WERI-Rb-1 (cell line): ENCODE measurements at regions not wholly inside any gene's neighbourhood (a gene's known extent, or its start where the extent isn't known, plus 50 kb on each side); places are given as distances from the start of the nearest gene placed in this dataset.

ENCODE experiments used
- DNase-seq: peaks from one replicate; pipeline ENCODE4 v3.0.0-alpha.2; 2020
- H3K27ac ChIP-seq: fragments of 250-450 bp; sonication (Bioruptor Pico); 2 replicates; pipeline ENCODE4 v1.5.1; 2020; ENCODE audit warnings: mild to moderate bottlenecking, moderate library complexity
- H3K27me3 ChIP-seq: fragments of 250-450 bp; sonication (Bioruptor Pico); 2 replicates; pipeline ENCODE4 v1.5.1; 2021; ENCODE audit warnings: mild to moderate bottlenecking, low read depth, moderate library complexity; ENCODE audit not compliant: insufficient read depth, severe bottlenecking
- H3K36me3 ChIP-seq: fragments of 250-450 bp; sonication (Bioruptor Pico); 2 replicates; pipeline ENCODE4 v1.5.1; 2020; ENCODE audit warnings: mild to moderate bottlenecking, moderate library complexity
- H3K4me3 ChIP-seq: 2 replicates; pipeline ENCODE4 v1.5.1; 2011; ENCODE audit warnings: low read depth, mild to moderate bottlenecking, control low read depth, low read length
- H3K9me3 ChIP-seq: fragments of 250-450 bp; sonication (Bioruptor Pico); 2 replicates; pipeline ENCODE4 v1.5.1; 2021; ENCODE audit warnings: mild to moderate bottlenecking, moderate library complexity; ENCODE audit not compliant: severe bottlenecking
- CTCF ChIP-seq: IDR thresholded peaks from 2 replicates; pipeline ENCODE4 v1.5.1; 2011; ENCODE audit warnings: low read depth, mild to moderate bottlenecking, control low read depth, inconsistent platforms, low read length

- TF ChIP-seq CTCF, result no peak
- Histone ChIP-seq H3K36me3 (no peaks in the 10 kb centered on the region), H3K4me3 (no peak overlapping the region), H3K27me3 (peaks cover 3% of the 10 kb centered on the region), H3K9me3 (no peaks in the 10 kb centered on the region), H3K27ac (no peak overlapping the region)
- DNase-seq, result no peak
These were observed 56.5 kb downstream of the CT47B1 start for GRCh38 chrX:120819126-120819525.

DNA sequence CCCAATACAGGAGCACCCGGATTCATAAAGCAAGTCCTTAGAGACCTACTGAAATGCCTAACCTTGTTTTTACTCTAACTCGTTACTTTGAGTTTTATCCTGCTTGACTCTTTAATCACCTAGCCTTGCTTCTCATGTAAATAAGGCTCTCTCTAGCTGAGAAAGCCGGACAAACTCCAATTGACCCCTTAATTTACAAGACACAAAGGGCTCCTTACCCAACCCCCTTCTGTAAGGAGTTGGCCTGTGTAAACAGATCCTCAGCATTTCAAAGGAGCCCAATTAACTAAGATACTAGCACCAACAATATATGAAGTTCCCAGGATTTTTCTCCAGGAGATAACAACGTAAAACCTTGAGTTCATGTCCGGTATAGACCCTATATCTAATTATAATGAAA lies 61.7 kb downstream of the CT47B1 start:
- Histone ChIP-seq H3K27me3 (peaks cover 3% of the 10 kb centered on the region), H3K9me3 (no peaks in the 10 kb centered on the region), H3K4me3 (no peak overlapping the region), H3K27ac (no peak overlapping the region), H3K36me3 (no peaks in the 10 kb centered on the region)
- no peak for DNase-seq
- TF ChIP-seq CTCF, result no peak

GRCh38 chrX:120801426-120801825 lies 74.2 kb downstream of the CT47B1 start:
- peaks cover 28% of the 10 kb centered on the region for H3K27me3 ChIP-seq

GRCh38 chrX:120797188-120797851 lies 78.3 kb downstream of the CT47B1 start:
- Histone ChIP-seq H3K27ac (no peak overlapping the region), H3K27me3 (peaks cover 39% of the 10 kb centered on the region), H3K36me3 (no peaks in the 10 kb centered on the region), H3K4me3 (no peak overlapping the region), H3K9me3 (no peaks in the 10 kb centered on the region)
- no peak for TF ChIP-seq CTCF
- DNase-seq, result no peak

More at GRCh38 chrX:120801426-120801825, 74.2 kb downstream of the CT47B1 start:
- TF ChIP-seq CTCF, result no peak
- no peak overlapping the region for H3K4me3 ChIP-seq
- H3K27ac ChIP-seq, result no peak overlapping the region
- DNase-seq, result no peak
- H3K9me3 ChIP-seq, result no peaks in the 10 kb centered on the region
- no peaks in the 10 kb centered on the region for H3K36me3 ChIP-seq

- Histone ChIP-seq H3K9me3 (no peaks in the 10 kb centered on the region), H3K36me3 (no peaks in the 10 kb centered on the region), H3K27me3 (peaks cover 35% of the 10 kb centered on the region), H3K27ac (no peak overlapping the region), H3K4me3 (no peak overlapping the region)
- no peak for TF ChIP-seq CTCF
- no peak for DNase-seq
These were observed 80.4 kb downstream of the CT47B1 start for GRCh38 chrX:120795301-120795700.

- TF ChIP-seq CTCF, result no peak
- no peaks in the 10 kb centered on the region for H3K9me3 ChIP-seq
- H3K4me3 ChIP-seq, result no peak overlapping the region
- no peaks in the 10 kb centered on the region for H3K36me3 ChIP-seq
- no peak for DNase-seq
- H3K27me3 ChIP-seq, result peaks cover 29% of the 10 kb centered on the region
- H3K27ac ChIP-seq, result no peak overlapping the region
These were observed 81.1 kb downstream of the CT47B1 start for GRCh38 chrX:120794525-120794975.
